ENCODE measurements at regions not wholly inside any gene's neighbourhood (a gene's known extent, or its start where the extent isn't known, plus 50 kb on each side); places are given as distances from the start of the nearest gene placed in this dataset.
"Not testable (repeated sequence)": the region's sequence is repeated elsewhere in the genome, so short reads cannot be mapped to it uniquely, and the experiment has no call there.

- WGBS, 3 donors: 56 to 70% (median 63%) methylated on average over 8 of the region's 8 CpGs
- no peak overlapping the region for H3K27ac ChIP-seq (ENCODE audit: low read depth, low read length)
Observed at GRCh38 chr5:15021266-15022046, 149.9 kb upstream of the ANKH start.

DNA sequence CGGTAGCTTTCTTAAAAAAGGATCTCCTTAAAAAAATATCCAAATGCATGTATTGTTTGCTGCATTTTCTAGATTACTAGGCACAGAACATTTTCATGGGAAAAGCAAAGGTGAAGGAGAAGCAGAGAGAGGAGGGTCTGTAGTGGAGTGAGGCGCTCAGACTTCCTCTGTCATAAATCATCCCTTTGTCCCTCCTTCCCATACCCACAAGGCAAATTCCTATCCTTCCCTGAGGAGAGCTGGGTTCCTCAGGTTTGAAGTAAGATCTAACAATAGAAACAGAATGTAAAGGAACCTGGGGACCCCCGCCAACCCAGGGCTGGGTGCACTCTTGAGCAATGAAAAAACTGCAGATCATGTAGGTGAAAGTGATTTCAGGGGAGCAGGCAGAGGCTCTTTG is 149.2 kb upstream of the ANKH start:
- no peak overlapping the region for H3K27ac ChIP-seq (ENCODE audit: low read depth, low read length)
- 87 to 90% (median 88%) methylated on average over 3 of the region's 3 CpGs for WGBS, 3 donors

GRCh38 chr5:15014809-15015208 is 143.2 kb upstream of the ANKH start:
- H3K27ac ChIP-seq (ENCODE audit: low read depth, low read length): no peak overlapping the region
- 35 to 62% (median 57%) methylated on average over 3 of the region's 3 CpGs for WGBS, 3 donors

DNA sequence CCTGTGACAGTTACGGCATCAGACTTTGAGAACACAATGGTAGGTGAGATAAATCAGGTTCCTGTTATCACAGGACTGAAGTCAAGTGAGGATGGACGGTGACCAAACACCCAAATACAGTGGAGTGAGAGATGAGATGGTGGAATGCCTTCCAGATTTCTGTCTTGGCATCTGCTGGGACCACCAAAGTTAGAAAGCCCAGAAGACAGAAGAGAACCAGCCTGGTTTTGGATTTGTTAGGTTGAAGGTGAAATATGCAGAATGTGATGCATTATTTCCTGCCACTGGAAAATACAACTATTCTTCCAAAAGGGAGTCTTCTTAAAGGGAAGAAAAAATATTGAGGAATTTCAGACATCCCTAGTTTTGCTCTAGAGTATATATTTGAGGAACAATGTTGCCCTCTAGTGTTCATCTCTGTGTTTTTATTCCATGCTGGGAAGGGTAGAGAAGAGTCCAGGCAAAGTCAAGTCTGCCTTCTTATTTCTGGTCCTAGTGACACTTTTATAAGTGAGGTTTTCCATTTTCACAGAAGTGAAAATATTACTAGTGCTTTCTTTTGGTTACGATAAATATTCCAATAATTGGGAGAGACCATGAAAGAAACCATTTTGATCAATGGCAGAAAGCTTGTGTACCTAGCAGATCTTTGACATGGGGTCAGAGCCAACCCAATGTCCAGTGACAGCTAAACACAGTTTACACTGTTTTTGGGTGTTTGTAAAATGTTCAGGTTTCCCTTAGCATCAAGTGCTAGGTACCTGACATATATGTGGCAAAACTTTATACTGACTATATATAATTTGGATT is 142.3 kb upstream of the ANKH start:
- WGBS, 3 donors: 43 to 52% (median 51%) methylated on average over 3 of the region's 3 CpGs
- H3K27ac ChIP-seq (ENCODE audit: low read depth, low read length): no peak overlapping the region

DNA sequence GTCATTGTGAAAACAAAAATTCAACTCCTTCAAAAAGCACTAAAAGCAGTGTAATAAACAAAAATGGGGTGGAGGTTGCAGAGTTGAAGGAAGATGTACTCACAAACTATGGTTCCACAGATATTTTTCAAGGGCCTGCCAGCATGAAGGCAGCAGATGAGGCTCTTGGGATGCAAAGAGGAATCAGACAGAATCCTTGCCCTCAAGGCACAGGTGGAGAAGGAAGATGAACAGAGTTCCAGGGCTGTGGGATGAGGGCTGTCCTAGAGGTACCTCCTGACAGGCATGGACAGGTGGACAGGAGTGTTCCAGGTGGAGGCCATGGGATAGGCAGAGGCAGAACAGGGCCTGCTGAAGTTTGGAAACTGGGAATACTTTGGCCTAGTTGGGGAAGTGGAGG is 140.5 kb upstream of the ANKH start:
- no peak overlapping the region for H3K27ac ChIP-seq (ENCODE audit: low read depth, low read length)

DNA sequence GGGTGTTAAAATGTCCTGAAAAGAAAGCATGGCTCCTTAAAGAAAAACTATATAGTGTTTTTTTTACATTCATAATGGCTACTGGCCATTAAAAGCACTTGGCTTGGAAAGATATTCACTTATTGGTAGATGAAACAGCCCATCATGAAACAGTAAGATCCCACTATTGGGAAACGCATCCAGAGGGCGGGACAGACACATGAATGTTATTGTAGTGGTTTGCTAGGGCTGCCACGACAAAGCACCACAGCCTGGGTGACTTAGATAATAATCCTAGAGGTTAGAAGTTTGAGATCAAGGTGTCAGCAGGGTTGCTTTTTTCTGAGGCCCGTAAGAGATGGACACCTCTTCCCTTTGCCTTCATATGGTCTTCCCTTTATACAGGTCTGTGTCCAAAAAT is 139.4 kb upstream of the ANKH start:
- 84 to 88% (median 88%) methylated on average over 4 of the region's 4 CpGs for WGBS, 3 donors
- H3K27ac ChIP-seq (ENCODE audit: low read depth, low read length): no peak overlapping the region

- no peak overlapping the region for H3K27ac ChIP-seq (ENCODE audit: low read depth, low read length)
- 39 to 58% (median 48%) methylated on average over 3 of the region's 3 CpGs for WGBS, 3 donors
Observed at GRCh38 chr5:15009420-15009819, 137.8 kb upstream of the ANKH start.

- 63 to 76% (median 66%) methylated on average over 5 of the region's 5 CpGs for WGBS, 3 donors
- H3K27ac ChIP-seq (ENCODE audit: low read depth, low read length): peak overlapping the region; percentile 69
Observed at GRCh38 chr5:15008921-15009320, 137.3 kb upstream of the ANKH start.

DNA sequence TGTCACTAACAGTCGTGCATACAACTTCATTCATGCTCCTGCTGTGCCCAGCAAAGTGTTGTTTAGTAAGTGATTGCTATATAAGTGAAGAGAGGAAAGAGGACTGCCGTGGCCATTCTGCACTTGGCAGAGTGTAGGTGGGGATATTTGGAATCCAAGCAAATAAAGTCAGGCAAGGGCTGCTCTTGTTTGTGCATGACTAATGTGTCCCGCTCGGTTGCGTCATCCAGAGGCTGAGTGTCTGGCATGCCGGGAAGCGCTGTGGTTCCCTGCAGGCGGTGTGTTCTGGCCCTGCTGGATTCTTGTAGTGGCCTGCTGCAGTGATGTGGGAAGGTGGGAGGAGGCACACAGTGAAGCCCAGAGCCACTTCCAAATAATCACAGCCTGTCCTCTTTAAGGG is 136.9 kb upstream of the ANKH start:
- no peak overlapping the region for H3K27ac ChIP-seq (ENCODE audit: low read depth, low read length)
- WGBS, 3 donors: 25 to 41% (median 33%) methylated on average over 8 of the region's 8 CpGs

DNA sequence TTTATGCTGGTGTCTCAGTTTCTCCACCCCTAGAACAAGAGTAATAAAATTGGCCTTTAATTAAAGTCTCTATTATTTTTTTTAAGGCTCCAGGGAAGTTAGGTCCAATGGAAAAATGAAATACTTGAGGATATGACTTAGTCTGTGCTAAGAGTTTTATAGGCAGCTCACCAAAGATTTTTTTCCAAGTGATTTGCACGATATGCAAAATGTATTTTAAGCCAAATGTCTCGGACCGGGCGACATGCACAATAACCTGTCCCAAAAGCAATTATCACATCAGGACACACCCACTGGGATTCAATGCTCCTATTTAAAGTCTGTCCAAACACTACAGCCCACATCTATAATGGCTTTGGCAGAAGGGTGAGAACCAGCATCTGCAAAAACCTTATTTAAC is 136.1 kb upstream of the ANKH start:
- no peak overlapping the region for H3K27ac ChIP-seq (ENCODE audit: low read depth, low read length)

DNA sequence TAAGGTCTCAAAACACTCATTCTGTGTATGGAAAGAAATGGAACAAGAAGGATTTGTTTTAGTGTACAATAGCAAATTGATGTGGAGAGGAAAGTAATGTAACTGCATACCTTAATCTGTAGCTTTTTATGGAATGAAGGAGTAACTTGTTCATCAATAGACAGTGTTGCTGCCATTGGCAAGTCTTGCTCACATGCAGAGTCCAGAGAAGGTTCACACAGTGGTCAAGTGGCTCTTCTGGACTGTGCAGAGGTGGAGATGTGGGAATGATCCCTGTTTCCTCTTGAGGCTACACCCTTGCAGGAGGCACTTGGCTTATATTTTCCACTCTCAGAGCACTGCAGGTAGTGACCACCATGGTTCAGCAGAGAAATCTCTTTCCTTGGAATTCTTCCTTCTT is 132.9 kb upstream of the ANKH start:
- no peak overlapping the region for H3K27ac ChIP-seq (ENCODE audit: low read depth, low read length)

More for the DNA sequence above, 136.1 kb upstream of the ANKH start:
- WGBS, 3 donors: 40 to 80% (median 58%) methylated on average over 4 of the region's 4 CpGs

- no peak overlapping the region for H3K27ac ChIP-seq (ENCODE audit: low read depth, low read length)
- WGBS, 3 donors: 43 to 48% (median 46%) methylated on average over 4 of the region's 4 CpGs
Observed at GRCh38 chr5:15003511-15003920, 131.9 kb upstream of the ANKH start.

DNA sequence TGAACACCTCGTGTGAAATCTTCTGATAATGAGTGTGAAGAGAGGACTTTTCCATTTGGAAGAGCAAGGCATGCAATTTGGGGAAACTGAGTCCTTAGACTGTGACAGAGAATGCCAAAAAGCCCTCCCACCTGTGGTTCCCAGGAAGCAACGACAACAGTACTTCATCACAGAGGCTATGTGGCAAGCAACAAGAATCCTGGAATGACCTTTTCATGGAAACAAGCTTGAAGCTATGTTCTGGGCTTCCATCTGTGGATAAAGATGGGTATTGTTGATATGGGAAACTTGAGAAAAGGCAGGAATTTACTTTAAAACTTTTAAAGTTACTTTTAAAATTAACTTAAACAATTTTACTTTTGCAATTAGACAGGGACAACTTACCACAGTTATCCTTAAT is 131.2 kb upstream of the ANKH start:
- WGBS, 3 donors: 28 to 59% (median 37%) methylated on average over 2 of the region's 2 CpGs
- H3K27ac ChIP-seq (ENCODE audit: low read depth, low read length): no peak overlapping the region

GRCh38 chr5:15002173-15002572 is 130.6 kb upstream of the ANKH start:
- no peak overlapping the region for H3K27ac ChIP-seq (ENCODE audit: low read depth, low read length)
- WGBS, 3 donors: 83 to 93% (median 91%) methylated on average over 10 of the region's 10 CpGs

DNA sequence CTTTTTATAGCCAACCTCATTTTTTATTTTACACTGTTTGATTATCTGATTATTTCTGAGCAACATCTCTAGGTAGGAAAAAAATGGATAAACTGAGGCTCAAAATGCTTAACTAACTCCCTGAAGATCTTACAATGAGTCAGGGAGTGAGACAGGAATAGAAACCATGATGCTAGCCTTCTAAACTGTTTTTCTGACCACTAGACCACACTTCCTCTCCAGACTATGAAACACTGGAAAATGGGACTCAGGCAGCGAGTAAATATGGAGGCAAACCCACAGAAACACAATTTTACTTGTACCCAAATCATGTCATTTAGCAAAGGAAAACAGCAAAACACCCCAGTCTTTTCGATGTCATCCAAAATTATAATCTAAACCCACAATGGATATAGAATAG is 129.9 kb upstream of the ANKH start:
- no peak overlapping the region for H3K27ac ChIP-seq (ENCODE audit: low read depth, low read length)
- 83 to 93% (median 83%) methylated on average over 2 of the region's 2 CpGs for WGBS, 3 donors

- 71 to 77% (median 75%) methylated on average over 3 of the region's 3 CpGs for WGBS, 3 donors
- H3K27ac ChIP-seq (ENCODE audit: low read depth, low read length): no peak overlapping the region
Observed at GRCh38 chr5:14998491-14998890, 126.9 kb upstream of the ANKH start.

- 70 to 80% (median 72%) methylated on average over 3 of the region's 3 CpGs for WGBS, 3 donors
- no peak overlapping the region for H3K27ac ChIP-seq (ENCODE audit: low read depth, low read length)
Observed at GRCh38 chr5:14996997-14997396, 125.4 kb upstream of the ANKH start.

DNA sequence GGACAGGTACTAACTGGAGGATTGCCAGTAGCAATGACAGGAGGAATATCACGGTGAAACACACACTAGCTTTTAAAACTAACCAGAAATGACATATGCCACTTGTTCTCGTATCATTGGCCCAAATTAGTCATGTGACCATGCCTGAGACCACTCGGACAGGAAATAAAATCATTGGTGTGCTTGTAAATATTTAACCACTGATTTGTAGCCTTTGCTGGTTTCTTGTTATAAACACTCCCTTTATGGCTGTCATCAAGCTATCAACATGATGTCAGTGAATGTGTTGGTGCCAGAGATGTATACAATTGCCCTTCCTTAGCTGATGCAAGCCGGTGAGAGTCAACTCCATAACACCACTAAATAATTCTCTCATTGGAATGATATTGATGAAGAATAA is 123.7 kb upstream of the ANKH start:
- 70 to 81% (median 75%) methylated on average over 4 of the region's 4 CpGs for WGBS, 3 donors
- H3K27ac ChIP-seq (ENCODE audit: low read depth, low read length): no peak overlapping the region

- H3K27ac ChIP-seq (ENCODE audit: low read depth, low read length): not testable (repeated sequence)
Observed at GRCh38 chr5:14993459-14994133, 122.0 kb upstream of the ANKH start.

More at GRCh38 chr5:14993459-14994133, 122.0 kb upstream of the ANKH start:
- WGBS, 3 donors: 90 to 93% (median 92%) methylated on average over 32 to 40 of the region's 40 CpGs

Measured in adipose tissue (tissue), 3 donors.